Smooth muscle cell (in vitro differentiated cells): ENCODE measurements at regions not wholly inside any gene's neighbourhood (a gene's known extent, or its start where the extent isn't known, plus 50 kb on each side); places are given as distances from the start of the nearest gene placed in this dataset.

ENCODE experiments used
- DNase-seq: peaks from one replicate; lab custom pipeline; 2025; ENCODE audit not compliant: unreplicated experiment; lab: John Stamatoyannopoulos, UW
- H2AFZ ChIP-seq: fragments of 200-600 bp; sonication (generic); 2 replicates; pipeline ENCODE4 v1.6.0; 2016; ENCODE audit warnings: antibody characterized with exemption, low read depth, mild to moderate bottlenecking
- H3F3A ChIP-seq: fragments of 200-600 bp; sonication (generic); 2 replicates; pipeline ENCODE4 v1.6.0; 2017; ENCODE audit warnings: antibody characterized with exemption, low read depth
- H3K27ac ChIP-seq: fragments of 200-600 bp; sonication (generic); 2 replicates; pipeline ENCODE4 v1.5.1; 2016; ENCODE audit warnings: low read depth, mild to moderate bottlenecking
- H3K27me3 ChIP-seq: fragments of 200-600 bp; sonication (generic); 2 replicates; pipeline ENCODE4 v1.6.1; 2016; ENCODE audit warnings: low read depth, mild to moderate bottlenecking
- H3K36me3 ChIP-seq: fragments of 200-600 bp; sonication (generic); 2 replicates; pipeline ENCODE4 v1.5.1; 2016; ENCODE audit warnings: low read depth
- H3K4me1 ChIP-seq: fragments of 200-600 bp; sonication (generic); 2 replicates; pipeline ENCODE4 v1.5.1; 2016; ENCODE audit warnings: low read depth
- H3K4me2 ChIP-seq: fragments of 200-600 bp; sonication (generic); 2 replicates; pipeline ENCODE4 v1.6.0; 2016; ENCODE audit warnings: mild to moderate bottlenecking
- H3K4me3 ChIP-seq: fragments of 200-600 bp; sonication (generic); 2 replicates; pipeline ENCODE4 v1.5.1; 2016; ENCODE audit warnings: mild to moderate bottlenecking
- H3K79me2 ChIP-seq: fragments of 200-600 bp; sonication (generic); 2 replicates; pipeline ENCODE4 v1.6.0; 2016; ENCODE audit warnings: low read depth, mild to moderate bottlenecking
- H3K9ac ChIP-seq: fragments of 200-600 bp; sonication (generic); 2 replicates; pipeline ENCODE4 v1.6.0; 2016; ENCODE audit warnings: low read depth
- H3K9me3 ChIP-seq: fragments of 200-600 bp; sonication (generic); replicated peaks from 2 replicates; pipeline ENCODE4 v1.5.1; 2016; ENCODE audit warnings: low read depth
- H4K20me1 ChIP-seq: fragments of 200-600 bp; sonication (generic); 2 replicates; pipeline ENCODE4 v1.6.0; 2016; ENCODE audit warnings: low read depth
- WGBS: methylation state at CpG from one replicate; pipeline ENCODE4 v1.1.7; 2016; ENCODE audit warnings: low lambda C conversion rate; 5-methylcytosine and 5-hydroxymethylcytosine counted together
- TF ChIP-seq, protein P1 (sequence below): fragments of 200-600 bp; sonication (generic); IDR thresholded peaks from 2 replicates; pipeline ENCODE4 v1.5.1; 2017; ENCODE audit warnings: borderline replicate concordance, mild to moderate bottlenecking, antibody characterized with exemption; ENCODE audit not compliant: insufficient read depth, poor library complexity, severe bottlenecking

DNA sequence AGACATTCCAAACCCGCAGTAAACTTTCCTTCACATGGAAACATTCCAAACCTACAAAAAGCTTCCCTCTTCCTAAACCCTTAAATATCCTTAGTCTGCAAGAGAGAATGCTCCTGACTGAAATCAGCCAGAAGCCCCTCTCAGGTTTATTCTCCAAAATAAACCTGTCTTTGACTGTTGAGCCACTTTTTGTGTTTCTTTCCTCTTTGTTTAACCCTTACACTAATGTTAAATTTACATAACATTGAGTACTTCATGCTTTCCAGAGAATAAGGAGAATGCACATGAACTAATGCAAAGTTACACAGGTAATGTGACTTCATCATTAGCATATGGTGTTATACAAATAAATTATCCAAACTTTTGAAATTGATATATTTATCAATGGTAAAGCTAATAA lies 262.6 kb upstream of the PRKCQ start:
- no peak for DNase-seq
- Histone ChIP-seq H3K27me3 (no peaks in the 10 kb centered on the region), H3K36me3 (no peaks in the 10 kb centered on the region), H3K4me3 (no peak overlapping the region), H3K79me2 (no peaks in the 10 kb centered on the region), H2AFZ (no peak overlapping the region), H3K4me2 (no peak overlapping the region), H3K9ac (no peak overlapping the region), H3K4me1 (no peaks in the 10 kb centered on the region), H3K9me3 (no peaks in the 10 kb centered on the region), H3K27ac (no peak overlapping the region), H3F3A (no peaks in the 10 kb centered on the region), H4K20me1 (no peaks in the 10 kb centered on the region)
- WGBS = 100% methylated on average over 1 of the region's 1 CpG
- TF ChIP-seq, protein P1, sequence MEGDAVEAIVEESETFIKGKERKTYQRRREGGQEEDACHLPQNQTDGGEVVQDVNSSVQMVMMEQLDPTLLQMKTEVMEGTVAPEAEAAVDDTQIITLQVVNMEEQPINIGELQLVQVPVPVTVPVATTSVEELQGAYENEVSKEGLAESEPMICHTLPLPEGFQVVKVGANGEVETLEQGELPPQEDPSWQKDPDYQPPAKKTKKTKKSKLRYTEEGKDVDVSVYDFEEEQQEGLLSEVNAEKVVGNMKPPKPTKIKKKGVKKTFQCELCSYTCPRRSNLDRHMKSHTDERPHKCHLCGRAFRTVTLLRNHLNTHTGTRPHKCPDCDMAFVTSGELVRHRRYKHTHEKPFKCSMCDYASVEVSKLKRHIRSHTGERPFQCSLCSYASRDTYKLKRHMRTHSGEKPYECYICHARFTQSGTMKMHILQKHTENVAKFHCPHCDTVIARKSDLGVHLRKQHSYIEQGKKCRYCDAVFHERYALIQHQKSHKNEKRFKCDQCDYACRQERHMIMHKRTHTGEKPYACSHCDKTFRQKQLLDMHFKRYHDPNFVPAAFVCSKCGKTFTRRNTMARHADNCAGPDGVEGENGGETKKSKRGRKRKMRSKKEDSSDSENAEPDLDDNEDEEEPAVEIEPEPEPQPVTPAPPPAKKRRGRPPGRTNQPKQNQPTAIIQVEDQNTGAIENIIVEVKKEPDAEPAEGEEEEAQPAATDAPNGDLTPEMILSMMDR = no peak

DNA sequence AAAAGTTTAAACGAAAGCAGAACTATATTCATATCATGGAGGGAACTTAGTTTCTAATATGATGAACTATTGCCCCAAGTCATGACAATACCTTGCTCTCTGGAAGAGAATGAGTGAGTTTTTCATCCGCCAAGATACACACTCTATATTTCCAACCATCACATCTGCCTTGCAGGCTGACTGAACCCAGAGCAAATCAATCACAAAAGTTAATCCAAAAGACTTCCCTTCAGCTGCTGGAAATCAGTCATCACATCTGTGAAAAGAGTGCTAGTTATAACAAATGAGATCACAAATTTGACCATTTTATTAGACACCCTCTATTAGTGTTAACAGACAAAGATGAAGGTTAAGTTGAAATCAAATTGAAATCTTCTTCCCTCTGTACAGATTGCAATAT lies 261.7 kb upstream of the PRKCQ start:
- Histone ChIP-seq H3K4me2 (no peak overlapping the region), H3K27ac (no peak overlapping the region), H3K4me3 (no peak overlapping the region), H3K4me1 (no peaks in the 10 kb centered on the region), H2AFZ (no peak overlapping the region), H3K27me3 (no peaks in the 10 kb centered on the region), H3K9ac (no peak overlapping the region), H3K36me3 (no peaks in the 10 kb centered on the region), H4K20me1 (no peaks in the 10 kb centered on the region), H3F3A (no peaks in the 10 kb centered on the region), H3K9me3 (no peaks in the 10 kb centered on the region), H3K79me2 (no peaks in the 10 kb centered on the region)
- WGBS = 97% methylated on average over 2 of the region's 2 CpGs
- TF ChIP-seq, protein P1 = no peak
- DNase-seq = no peak

DNA sequence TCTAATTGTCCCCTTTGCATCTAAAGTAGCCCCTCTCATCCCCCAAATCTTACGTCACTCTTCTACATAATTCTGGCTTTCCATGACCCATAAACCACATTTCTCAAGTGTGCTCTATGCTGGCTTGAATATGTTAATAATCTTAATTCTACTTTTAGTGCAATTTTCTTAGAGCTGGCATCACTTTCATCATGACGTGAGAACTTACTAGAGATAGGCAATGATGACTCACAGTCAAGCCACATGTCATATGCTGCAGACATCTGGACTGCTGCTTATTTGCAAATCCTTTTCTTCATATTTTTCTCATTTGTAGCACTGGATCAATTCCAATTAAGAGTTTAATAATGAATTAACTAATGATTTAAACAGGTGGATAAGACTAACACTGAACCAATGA lies 260.7 kb upstream of the PRKCQ start:
- Histone ChIP-seq H2AFZ (no peak overlapping the region), H4K20me1 (no peaks in the 10 kb centered on the region), H3K9ac (peak overlapping the region; percentile 11), H3K4me2 (no peak overlapping the region), H3K4me1 (no peaks in the 10 kb centered on the region), H3K9me3 (no peaks in the 10 kb centered on the region), H3K79me2 (no peaks in the 10 kb centered on the region), H3K4me3 (no peak overlapping the region), H3K36me3 (no peaks in the 10 kb centered on the region), H3K27me3 (no peaks in the 10 kb centered on the region), H3F3A (no peaks in the 10 kb centered on the region), H3K27ac (peak overlapping the region; percentile 75)
- WGBS = 9% methylated on average over 2 of the region's 2 CpGs
- no peak for DNase-seq
- TF ChIP-seq, protein P1 = no peak

DNA sequence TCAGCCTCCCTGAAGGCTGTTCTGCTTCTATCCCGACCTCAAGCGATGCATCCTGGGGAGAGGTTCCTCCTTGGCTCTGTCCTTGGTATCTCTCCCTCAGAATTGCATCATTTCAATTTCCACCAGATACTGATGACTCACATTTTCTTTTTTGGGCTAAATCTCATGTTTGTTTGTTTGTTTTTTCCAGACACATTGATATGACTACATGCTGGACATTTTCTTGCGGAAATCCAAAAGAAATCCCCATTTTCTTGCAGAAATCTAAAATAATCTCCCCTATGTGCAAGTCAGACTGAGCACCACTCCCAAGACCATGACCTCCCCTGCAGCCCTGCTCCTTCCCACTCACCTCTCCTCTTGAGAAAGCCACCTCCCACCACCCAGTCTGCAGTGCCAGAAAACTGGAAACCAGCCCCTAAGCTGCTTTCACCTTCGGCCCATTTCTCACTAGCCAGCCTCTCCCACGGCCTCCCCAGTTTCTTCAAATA lies 260.2 kb upstream of the PRKCQ start:
- Histone ChIP-seq H3K79me2 (no peaks in the 10 kb centered on the region), H2AFZ (no peak overlapping the region), H3K4me2 (no peak overlapping the region), H4K20me1 (no peaks in the 10 kb centered on the region), H3K9me3 (no peaks in the 10 kb centered on the region), H3K4me1 (no peaks in the 10 kb centered on the region), H3F3A (no peaks in the 10 kb centered on the region), H3K27me3 (no peaks in the 10 kb centered on the region), H3K27ac (peak overlapping the region; percentile 75), H3K9ac (peak overlapping the region; percentile 11), H3K36me3 (no peaks in the 10 kb centered on the region), H3K4me3 (no peak overlapping the region)
- WGBS = 72% methylated on average over 5 of the region's 5 CpGs
- DNase-seq = no peak
- TF ChIP-seq, protein P1 = no peak
